OCI-LY3 (cell line): ENCODE measurements at regions not wholly inside any gene's neighbourhood (a gene's known extent, or its start where the extent isn't known, plus 50 kb on each side); places are given as distances from the start of the nearest gene placed in this dataset.

Source experiments
- EZH2phosphoT487 ChIP-seq: fragments of 200-600 bp; shearing (Covaris generic); IDR thresholded peaks from 2 replicates; pipeline ENCODE4 v1.6.1; 2018; ENCODE audit warnings: antibody characterized with exemption, mixed run types, low read depth
- TF ChIP-seq, protein P1 (sequence below): fragments of 200-600, 300-600 bp; sonication (generic); IDR thresholded peaks from 2 replicates; pipeline ENCODE4 v1.5.1; 2014; ENCODE audit warnings: antibody characterized with exemption, low read length, low read depth

DNA sequence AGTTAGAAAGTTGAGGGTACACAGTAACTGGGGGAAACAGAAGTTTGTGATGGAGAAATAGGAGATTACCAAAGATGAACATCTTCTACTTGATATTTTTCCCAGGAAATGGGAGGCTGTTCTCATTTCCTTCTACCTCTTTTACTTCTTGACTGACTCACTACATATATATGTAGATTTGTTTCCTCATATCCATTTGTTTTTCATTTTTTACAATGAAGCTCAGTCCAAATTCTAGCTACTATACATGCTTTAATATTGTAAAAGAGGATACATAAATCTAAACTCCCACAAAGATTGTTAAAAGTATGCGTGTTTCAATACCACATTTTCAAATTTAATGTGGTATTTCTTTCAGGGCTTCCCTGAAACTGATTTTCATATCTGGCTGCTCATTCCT, 366.6 kb upstream of the NCAM2 start:
- TF ChIP-seq, protein P1, sequence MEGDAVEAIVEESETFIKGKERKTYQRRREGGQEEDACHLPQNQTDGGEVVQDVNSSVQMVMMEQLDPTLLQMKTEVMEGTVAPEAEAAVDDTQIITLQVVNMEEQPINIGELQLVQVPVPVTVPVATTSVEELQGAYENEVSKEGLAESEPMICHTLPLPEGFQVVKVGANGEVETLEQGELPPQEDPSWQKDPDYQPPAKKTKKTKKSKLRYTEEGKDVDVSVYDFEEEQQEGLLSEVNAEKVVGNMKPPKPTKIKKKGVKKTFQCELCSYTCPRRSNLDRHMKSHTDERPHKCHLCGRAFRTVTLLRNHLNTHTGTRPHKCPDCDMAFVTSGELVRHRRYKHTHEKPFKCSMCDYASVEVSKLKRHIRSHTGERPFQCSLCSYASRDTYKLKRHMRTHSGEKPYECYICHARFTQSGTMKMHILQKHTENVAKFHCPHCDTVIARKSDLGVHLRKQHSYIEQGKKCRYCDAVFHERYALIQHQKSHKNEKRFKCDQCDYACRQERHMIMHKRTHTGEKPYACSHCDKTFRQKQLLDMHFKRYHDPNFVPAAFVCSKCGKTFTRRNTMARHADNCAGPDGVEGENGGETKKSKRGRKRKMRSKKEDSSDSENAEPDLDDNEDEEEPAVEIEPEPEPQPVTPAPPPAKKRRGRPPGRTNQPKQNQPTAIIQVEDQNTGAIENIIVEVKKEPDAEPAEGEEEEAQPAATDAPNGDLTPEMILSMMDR, result no peak
- TF ChIP-seq EZH2phosphoT487, result no peak
